ENCODE measurements at regions not wholly inside any gene's neighbourhood (a gene's known extent, or its start where the extent isn't known, plus 50 kb on each side); places are given as distances from the start of the nearest gene placed in this dataset.
"Not testable (repeated sequence)": the region's sequence is repeated elsewhere in the genome, so short reads cannot be mapped to it uniquely, and the experiment has no call there.

- no peak for DNase-seq
Measured at GRCh38 chr13:44713788-44714469, 137.8 kb upstream of the TSC22D1 start.

- DNase-seq = no peak
Measured at GRCh38 chr13:44711706-44712105, 135.6 kb upstream of the TSC22D1 start.

GRCh38 chr13:44710576-44710975, 134.4 kb upstream of the TSC22D1 start:
- DNase-seq = no peak

DNA sequence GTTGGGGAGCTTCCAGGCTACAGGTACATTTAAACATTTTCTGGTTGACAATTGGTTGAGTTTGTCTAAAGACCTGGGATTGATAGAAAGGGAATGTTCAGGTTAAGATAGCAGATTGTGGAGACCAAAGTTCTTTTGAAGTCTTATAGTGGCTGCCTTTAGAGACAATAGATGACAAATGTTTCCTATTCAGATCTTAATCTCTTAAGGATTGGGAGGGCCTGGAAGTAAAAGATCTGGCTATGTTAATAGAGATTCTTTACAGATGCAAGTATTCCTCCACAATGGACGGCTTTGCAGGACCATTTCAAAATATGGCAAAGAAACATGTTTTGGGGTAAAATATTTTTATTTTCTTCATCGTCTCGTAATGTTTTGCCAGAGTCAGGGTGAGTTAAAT, 128.7 kb upstream of the TSC22D1 start:
- DNase-seq = not testable (repeated sequence)

DNA sequence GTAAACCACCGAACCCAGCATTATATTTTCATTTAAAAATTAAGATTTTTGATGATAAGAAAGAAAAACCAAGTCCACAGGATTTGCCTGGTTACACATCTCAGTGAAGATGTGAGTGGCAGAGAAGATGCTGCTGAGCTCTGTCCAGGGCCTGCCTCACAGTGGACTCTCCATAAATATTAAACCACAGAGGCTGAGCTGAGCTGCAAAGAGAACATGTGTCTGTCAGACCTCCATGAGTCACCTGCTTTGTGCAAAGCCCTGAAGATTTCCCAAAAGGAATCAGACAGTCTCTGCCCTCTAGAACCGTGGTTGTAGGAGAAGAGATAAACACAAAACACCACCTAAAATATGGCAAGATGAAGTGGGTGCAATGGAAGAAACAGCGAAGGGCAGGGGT, 127.2 kb upstream of the TSC22D1 start:
- DNase-seq = no peak

- peak in 48 of 56 donors; percentile 1 to 77 (median 34) for DNase-seq
Measured at GRCh38 chr13:44698066-44698465, 121.9 kb upstream of the TSC22D1 start.

GRCh38 chr13:44697058-44697457, 120.9 kb upstream of the TSC22D1 start:
- peak in 1 of 56 donors; percentile 41 for DNase-seq

- no peak for DNase-seq
Measured at GRCh38 chr13:44695520-44695919, 119.4 kb upstream of the TSC22D1 start.

- DNase-seq = no peak
Measured at GRCh38 chr13:44694842-44695241, 118.7 kb upstream of the TSC22D1 start.

DNA sequence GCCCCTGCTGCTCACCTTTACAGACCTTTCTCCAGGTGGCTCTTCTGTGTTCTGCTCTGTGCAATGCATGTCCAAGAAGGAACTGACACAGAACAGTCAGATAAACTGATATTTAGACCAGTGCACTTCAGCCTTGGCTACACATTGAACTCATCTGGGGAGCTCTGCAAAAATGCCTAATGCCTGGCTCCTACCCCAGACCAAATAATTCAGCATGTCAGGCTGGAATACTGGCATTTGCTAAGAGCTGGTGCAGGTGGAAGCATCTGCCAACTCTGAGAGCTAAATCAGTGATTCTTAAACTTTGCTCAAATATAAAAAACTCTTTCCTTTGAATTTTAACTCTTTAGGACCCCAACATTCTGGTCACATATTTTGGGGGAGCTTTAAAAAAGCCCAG, 118.2 kb upstream of the TSC22D1 start:
- no peak for DNase-seq

DNA sequence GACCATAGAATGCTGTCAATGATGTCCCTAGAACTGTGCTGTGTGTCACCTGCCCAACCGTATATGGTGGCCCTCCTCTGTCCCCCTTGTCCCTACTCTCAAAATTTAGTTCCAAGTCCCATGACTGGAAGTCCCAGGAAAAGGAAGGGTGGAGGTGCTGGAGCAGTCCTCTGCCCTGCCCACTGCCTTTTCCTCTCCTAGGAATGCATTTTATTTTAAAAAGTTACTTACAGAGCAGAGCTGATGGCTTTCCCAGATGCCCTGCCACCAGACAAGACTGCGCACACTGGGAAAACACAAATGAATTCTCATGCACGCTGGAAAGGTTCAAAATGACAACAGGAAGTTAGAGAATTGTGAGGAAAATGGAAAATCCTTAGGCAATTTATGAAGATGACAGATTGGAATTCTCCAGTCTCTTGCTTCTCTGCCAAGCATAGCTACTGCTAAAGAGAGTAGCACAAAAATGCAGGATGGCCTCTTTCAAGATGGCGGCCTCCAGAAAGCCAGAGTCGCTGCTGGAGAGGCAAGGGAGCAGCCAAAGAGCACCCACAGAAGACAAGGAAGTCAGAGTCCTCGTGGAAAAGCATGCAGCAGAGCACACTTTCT, 117.1 kb upstream of the TSC22D1 start:
- no peak for DNase-seq

DNA sequence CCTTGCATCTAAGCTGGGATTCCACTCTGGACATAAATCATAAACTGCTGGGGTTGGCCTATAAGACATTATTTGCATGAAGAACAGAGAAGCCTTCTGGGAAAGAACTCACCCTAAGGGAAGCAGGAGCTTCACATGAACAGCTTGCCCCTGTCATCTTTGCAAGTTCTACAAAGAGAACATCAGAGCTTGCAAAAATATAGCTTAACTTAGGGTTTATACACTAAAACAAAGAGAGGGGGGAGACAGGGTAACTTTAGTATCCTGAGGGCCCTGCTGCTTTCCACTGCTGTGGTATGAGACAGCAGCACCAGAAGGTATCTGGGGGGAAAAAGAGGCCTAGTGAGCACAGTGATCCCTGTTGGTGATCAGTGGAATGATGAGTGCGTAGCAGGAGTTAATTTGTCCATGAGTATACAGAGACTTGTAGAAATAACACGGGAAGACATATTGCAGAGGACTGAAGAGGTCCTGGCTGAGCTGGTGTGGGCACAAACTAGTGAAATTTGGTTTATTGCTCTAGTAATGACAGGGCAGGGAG, 116.1 kb upstream of the TSC22D1 start:
- no peak for DNase-seq

DNA sequence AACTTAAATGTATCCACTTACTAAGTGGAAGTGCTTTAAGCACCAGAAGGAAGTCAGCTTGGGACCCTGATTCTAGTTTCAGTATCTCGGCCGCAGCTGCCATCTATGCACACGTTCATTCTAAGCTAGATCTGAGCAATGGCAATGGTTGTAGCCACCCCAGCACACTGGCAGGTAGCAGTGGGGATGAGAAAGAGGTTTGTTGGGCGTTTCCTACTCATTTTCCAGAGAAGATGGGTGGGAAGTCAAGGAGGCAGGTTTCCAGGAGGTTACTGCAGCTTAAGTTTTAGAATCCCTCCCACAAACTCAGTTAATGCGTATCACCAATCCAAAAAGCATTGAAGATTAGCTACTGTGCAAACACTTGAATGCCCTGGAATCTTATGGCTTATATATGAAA, 114.2 kb upstream of the TSC22D1 start:
- DNase-seq = peak in 1 of 56 donors; percentile 1

DNA sequence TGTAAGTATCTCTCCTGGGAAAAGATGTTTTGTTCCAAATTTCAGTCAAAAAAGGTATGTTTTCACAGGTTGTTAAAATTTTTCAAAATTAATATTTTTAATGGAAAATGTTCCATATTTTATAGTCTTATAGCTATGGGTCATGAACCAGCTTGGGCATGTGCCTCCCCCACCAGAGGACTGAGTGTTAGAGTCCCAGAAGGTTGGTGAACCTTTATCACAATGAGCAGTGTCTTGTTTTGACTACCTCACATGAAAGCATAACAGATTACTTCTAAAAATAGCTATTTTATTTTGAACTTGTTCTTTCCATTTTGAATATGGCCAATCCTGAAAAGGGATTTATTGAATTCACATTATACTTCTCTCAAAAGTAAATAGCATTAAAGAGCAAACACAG, 112.5 kb upstream of the TSC22D1 start:
- DNase-seq = no peak

- peak in 8 of 56 donors; percentile 2 to 33 (median 6) for DNase-seq
Measured at GRCh38 chr13:44686531-44686934, 110.4 kb upstream of the TSC22D1 start.

DNA sequence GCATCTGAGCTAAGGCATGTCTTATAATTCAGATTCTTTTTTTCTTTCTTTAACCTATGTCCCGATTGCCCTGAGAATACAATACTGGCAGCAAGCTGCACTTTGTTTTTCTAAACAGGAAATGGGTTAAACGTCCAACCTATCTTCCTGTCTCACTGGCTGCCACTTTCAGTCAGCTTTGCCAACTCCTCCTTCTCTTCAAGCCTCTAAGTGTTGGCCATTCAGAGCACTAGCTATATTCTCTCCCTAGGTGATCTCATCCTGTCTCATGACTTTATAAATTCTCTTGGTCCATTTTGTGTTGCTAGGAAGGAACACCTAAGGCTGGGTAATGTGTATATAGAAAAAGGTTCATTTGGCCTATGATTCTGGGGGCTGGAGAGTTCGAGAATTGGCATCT, 109.5 kb upstream of the TSC22D1 start:
- DNase-seq = no peak

GRCh38 chr13:44682416-44682815, 106.3 kb upstream of the TSC22D1 start:
- DNase-seq = not testable (repeated sequence)

DNA sequence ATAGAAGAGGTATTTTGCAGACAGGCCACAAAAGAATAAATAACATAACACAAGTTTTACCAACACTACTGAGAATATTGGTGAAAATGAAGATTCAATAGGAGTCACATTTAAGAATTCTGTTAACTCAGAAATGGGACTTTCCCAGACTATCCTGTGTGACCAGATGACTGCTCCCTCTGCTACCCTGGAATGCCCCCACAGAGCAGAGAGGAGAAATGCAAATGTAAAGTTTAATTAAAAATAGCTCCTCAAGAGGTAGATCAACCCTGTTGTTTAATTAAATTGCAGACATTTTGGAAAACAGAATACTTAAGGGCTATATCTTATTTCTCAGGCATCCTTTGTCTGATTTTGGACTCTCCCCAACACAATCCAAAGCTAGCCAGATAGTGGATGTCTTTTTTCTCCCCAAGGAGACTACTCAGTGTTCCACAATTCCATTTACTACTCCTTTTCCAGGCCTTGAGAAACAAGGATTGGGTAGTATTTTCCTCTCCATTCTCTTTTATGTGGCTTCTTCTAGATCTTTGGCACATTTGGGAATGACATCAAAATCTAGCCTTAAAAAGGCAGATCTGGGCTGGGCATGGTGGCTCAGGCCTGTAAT, 104.7 kb upstream of the TSC22D1 start:
- no peak for DNase-seq

DNA sequence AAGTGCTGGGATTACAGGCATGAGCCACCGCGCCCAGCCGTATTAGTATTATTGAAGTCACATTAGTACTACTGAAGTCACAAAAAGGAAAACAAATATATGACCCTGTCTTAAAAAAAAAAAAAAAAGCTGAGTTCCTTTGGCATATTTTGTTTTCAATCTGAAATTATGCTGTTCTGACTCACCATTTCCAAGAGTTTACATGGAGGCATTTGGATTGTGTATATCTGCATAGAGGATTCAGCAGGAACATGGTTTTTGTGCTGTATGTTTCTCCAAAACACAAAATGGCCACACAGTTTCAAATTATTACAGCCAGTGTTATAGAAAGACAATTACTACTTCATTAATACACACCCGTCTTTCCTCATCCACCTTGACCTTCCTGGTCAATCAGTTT, 103.5 kb upstream of the TSC22D1 start:
- DNase-seq = no peak

DNA sequence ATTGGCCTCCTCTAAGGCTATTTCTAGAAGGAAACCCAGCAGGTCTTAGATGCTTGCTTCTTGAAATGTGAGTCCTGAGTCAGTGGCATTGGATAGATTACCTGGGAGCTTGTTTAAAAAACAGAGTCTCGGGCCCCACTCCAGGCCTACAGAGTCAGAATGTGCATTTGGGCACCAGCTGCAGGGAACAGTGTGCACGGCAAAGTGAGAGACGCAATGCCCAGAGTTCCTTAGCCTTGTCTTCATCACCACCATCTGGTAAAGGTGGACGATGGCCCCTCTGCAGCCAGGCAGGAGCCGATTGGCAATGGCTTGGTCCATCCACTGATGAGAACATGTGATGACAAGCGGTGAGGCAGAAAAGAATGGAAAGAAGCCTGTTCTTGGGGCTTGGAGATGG, 102.1 kb upstream of the TSC22D1 start:
- DNase-seq = no peak

- DNase-seq = no peak
Measured at GRCh38 chr13:44676534-44676933, 100.4 kb upstream of the TSC22D1 start.

DNA sequence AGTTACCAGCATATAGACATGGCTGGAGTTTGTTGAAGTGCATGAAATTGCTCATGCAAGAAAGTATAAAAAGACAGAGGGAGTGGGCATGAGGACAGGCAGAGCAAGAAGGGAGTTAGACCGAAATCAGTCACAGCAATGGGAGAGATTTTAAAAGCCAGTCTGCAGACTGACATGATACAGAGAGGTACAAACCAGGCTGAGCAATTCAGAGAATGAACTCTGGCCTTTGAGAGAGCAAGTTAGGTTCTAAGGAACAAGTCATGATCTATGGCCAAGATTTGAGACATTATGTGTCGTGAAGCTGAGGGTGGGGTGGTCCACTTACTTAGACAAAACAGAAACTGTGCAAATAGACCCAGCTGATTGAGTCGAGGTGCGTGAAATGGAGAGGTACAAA, 93.4 kb upstream of the TSC22D1 start:
- no peak for DNase-seq

DNA sequence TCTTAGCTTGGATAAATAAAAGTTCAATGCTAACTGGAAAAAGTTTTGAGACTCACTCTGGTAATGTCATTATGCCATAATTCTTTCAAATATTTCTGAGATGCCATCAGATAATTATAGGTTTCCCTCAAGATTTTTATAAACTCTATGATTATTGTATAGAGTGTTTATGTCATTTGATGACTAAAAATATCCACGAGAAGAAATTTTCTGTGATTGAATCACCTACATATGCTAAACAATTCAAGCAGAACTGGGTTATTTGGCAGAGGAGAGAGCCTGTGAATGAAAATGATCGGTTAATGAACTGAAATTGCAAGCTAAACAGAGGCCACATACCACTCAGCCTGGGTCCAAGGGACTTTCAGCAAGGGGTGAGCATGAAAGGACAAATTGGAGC, 92.6 kb upstream of the TSC22D1 start:
- DNase-seq = no peak
